Activated CD4-positive, CD25-positive, alpha-beta regulatory T cell treated with anti-CD3 and anti-CD28 coated beads, Interleukin-2, amount 50 U/mL, for 24 hours (primary cell): ENCODE measurements at regions not wholly inside any gene's neighbourhood (a gene's known extent, or its start where the extent isn't known, plus 50 kb on each side); places are given as distances from the start of the nearest gene placed in this dataset.
"Not testable (repeated sequence)": the region's sequence is repeated elsewhere in the genome, so short reads cannot be mapped to it uniquely, and the experiment has no call there.

Source experiments
- ATAC-seq, 2 donors: fragments of 150-1000 bp; cut with Tn5 transposase; one replicate each; pipeline ENCODE4 v1.10.0; 2021; ENCODE audit warnings: mild to moderate bottlenecking in 1 of 2, moderate library complexity in 1 of 2

DNA sequence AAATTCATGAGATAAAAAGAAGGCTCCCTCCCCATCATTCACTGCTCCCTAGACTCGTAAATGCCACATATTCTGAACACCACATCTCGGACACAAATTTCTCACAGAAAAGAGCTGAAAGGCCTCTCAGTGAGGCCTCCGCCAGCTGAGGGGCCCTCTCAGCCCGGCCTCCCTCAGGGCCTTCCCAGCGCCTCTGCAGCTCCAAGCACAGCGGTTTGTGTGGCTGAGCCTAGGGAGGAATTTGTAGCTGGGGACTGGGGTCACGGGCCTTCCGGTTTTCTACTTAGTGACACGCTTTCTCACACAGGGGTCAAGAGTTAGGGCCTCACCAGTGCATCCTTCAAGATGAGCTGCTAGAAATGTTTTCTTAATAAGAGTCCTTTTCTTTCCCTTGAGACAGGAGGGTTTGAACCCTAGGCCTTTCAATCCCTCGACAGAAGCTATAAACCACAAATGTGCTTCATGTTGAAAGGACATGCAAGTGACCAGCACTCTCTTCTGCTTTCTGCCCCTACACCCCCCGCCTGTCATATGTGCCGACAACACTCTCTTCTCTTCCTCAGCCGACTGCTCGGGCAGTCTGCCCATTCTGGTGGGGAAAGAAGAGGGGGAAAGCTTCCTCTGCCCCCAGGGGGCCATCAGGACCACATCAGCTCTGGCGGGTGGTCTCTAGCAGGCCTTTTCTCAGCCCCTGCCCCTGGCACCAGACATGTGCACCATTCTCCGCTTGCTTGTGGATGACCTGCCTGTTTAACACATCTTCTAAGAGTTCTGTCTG is 104.9 kb downstream of the CHIC2 start:
- no peak for ATAC-seq

DNA sequence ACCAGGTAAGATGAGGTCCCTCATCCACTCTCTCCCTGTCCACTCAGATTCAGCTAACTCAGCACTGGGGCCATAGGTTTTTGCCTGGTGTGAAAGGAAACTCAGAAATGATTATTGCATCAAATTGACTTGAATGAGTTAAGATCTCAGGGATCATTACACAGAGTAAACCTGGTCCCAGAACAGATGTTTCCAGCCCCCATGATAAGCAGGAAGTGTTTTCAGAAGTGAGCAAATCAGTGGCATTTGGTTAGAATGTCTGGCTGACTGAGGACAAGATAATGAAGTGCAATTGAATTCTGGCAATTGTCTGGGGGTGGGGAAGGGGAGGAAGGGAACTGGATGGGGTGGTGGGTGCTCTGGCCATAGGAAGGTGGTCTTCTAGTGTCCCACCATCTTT is 108.0 kb downstream of the CHIC2 start:
- ATAC-seq: no peak

DNA sequence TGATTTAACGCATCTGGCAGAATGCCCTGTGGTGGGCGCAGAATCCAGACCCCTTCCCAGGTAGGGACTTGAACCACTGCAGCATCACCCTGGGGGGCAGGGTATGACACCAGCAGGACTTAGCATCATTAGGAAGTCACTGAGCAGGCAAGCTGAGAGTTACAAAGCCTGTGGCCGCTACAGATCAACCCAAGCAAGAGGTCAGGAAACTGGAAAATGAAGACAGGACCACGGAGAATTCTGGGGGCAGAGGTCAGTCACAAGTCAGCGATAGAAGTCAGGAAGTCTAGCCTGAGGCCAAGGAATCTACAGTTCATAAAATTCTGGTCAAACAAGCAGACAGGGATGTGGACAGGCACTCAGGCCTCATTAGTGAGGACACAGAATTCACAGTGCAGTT is 108.4 kb downstream of the CHIC2 start:
- no peak for ATAC-seq

DNA sequence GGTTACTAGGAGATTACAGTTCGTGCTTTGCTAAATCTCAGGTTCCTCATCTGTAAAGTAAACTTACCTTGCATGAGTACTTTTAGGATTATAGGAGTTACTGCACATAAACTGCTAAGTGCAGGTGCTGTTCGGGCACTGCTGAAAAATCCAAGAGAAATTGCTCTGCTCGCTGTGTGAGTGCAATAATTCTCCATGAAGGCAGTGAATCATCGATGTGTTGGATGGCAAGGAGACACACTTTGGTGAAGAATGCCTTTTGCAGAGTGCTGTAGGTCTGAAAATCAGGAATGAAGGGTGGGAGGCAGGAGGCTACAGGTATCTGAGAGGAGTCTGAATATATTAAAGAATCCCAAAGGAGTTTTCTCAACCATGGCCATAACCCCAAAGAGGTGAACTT is 113.0 kb downstream of the CHIC2 start:
- no peak for ATAC-seq

DNA sequence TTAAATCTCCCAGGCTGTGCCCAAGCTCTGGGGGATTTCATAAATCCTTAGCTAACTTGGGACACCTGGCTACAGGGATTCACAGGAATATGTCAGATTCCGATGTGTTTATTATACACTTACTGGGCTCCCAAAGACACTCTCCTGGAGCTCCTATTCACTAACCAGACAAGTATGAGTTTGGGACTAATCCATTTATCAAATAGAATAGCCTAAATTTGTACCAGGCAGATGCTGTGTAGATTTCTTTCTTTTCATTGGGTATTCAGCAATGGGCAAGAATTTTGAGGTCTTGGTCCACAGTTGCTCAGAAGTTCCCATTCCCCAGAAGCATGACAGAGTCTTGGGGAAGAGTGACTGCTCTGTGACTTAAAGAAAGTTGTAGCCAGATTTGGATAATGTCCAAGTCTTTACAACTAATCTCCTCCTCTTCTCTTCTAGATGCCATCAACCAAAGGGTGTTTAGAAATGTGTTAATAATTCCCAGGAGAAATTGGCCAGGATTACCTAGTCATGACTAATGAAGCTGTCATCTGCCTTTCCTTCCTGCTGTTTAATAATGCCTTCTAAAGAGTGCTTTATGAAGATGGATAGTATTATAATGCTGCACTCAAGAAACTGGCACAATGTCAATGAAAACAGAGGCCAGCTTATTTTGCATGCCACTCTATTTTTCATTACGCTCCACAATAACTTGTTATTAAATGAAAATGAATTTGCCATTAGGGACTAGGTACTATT is 120.9 kb downstream of the CHIC2 start:
- ATAC-seq: no peak

DNA sequence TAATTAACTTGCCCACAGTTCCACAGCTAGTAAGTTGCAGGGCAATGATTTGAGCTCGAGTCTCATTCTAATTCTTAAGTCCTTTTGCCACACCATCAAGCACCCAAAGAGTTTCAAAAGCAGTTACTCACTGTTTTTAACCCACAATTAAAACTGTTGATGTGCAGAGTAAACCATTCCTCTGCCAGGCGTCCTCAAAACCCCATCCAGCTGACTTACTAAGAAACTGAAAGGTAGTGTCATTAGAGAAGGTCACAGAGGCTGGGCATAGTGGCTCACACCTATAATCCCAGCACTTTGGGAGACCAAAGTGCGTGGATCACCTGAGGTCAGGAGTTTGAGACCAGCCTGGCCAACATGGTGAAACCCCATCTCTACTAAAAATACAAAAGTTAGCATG is 121.7 kb downstream of the CHIC2 start:
- no peak for ATAC-seq

DNA sequence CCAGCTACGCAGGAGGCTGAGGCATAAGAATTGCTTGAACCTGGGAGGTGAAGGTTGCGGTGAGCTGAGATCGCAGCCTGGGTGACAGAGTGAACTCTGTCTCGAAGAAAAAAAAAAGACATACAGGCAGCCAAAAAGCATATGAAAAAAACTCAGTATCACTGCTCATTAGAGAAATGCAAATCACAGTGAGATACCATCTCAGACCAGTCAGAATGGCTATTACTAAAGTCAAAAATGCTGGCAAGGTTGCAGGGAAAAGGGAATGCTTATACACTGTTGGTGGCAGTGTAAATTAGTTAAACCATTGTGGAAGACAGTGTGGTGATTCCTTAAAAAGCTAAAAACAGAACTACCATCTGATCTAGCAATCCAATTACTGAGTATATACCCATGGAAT is 123.1 kb downstream of the CHIC2 start:
- ATAC-seq: no peak

DNA sequence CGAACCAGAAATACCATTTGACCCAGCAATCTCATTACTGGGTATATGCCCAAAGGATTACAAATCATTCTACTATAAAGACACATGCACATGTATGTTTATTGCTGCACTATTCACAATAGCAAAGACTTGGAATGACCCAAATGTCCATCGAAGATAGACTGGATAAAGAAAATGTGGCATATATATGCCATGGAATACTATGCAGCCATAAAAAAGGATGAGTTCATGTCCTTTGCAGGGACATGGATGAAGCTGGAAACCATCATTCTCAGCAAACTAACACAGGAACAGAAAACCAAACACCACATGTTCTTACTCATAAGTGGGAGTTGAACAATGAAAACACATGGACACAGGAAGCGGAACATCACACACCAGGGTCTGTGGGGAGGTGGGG is 124.5 kb downstream of the CHIC2 start:
- ATAC-seq: not testable (repeated sequence)

DNA sequence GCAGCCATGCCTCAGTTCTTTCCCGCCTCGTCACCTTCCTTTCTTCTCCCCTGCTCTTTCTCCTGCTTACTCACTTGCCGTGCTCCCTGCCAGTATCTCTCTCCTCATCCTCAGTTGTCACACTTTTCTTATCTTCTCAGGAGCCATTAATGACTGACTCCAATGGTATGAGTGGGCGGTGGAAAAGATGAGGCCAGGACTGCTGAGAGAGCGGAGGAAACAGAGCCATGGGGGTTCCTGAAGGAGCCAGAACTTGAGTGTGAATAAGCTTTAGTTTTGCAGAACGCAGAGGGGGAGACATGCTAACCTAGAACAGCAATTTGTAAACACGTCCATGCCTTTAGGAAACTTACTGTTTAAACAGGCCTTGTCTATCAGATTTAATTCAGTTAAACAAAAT is 126.5 kb downstream of the CHIC2 start:
- ATAC-seq: no peak

DNA sequence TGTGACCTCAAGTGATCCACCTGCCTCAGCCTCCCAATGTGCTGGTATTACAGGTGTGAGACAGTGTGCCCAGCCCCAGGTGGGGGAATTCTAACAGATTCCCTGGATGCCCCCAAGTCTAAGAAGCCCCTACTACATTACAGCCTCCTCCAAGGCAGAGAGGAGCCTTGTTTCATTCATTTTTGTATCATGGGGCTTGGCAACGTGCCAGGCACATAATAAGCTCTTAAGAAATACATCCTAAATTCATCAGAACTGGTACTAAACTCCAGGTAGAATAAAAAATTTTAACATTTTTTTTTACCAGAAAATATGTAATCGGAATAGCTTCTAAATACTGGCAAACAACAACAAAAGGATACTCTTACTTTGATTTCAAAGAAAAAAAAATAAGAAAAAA is 127.1 kb downstream of the CHIC2 start:
- ATAC-seq: no peak

DNA sequence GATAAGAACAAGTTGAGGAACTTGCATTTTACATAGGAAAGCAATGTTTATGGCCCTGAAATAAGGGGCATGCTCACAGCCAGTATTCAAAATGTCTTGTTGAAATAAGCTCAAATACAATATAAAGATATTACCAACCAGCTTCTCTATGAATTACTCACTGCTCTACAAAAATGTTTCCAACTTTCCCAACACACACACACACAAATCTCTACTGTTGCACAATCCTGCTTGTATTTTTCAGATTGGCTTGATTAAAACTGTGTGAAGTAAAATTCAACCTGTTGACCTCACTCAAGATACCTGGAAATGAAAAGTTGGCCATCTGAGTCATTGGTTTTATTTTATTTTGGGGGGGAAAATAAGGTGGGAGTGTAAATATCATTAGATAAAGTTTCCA is 128.6 kb downstream of the CHIC2 start:
- no peak for ATAC-seq

DNA sequence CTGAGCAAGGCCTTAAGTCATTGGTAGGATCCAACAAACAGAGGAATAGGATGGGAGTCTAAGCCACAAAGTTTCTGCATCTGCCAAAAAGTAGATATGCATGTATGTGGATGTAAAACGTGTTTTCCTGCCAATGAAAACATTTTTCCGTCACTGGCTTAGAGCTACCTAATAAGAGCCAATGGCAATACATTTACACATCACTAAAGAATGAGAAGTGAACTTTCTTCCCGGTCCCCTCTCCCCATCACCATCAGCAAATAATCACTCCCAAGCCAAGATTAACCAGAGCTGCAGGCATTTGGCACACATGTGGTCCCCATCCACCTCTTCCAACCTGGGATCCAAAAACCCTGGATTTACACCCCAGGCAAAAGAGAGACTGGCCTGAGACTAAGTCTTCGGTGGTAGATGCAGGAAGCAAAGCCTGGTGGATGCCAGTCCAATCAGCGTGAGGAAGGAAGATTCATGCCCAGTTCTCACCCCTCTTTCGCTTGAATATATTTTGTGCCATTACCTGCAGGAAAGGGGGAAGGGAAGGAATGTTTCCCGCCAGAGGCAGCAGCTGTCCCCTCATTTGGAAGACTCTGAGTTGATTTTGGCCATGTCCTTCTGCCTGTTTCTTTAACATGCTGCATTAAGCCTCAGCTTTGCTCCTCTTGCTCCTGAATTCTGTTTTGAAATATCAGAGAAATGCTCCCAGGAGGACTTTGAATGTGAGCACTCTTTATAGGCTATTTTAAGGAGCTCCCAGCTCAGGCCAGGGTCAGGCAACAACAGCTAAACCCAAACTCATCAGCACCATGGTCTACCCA is 131.4 kb downstream of the CHIC2 start:
- ATAC-seq: no peak

DNA sequence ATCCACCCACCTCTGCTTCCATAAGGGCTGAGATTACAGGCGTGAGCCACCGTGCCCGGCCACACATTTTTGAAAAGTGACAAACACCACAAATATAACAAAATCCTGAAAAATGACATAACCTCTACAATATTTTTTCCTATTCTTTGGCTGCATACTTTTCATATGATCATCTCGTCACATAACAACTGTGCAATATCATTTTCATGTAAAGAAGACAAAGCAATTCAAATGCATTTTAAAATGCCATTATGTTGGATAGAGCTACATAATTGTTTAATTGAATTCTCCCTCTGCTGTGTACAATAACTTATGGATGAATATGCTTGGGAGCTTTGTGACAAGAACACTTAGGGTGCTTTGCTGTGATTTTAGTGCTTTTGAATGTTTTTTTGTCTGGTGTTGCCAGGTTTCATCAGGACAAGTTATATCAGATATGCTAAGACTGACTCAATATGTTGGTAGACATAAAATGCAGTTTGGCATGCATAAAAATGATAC is 132.9 kb downstream of the CHIC2 start:
- no peak for ATAC-seq

DNA sequence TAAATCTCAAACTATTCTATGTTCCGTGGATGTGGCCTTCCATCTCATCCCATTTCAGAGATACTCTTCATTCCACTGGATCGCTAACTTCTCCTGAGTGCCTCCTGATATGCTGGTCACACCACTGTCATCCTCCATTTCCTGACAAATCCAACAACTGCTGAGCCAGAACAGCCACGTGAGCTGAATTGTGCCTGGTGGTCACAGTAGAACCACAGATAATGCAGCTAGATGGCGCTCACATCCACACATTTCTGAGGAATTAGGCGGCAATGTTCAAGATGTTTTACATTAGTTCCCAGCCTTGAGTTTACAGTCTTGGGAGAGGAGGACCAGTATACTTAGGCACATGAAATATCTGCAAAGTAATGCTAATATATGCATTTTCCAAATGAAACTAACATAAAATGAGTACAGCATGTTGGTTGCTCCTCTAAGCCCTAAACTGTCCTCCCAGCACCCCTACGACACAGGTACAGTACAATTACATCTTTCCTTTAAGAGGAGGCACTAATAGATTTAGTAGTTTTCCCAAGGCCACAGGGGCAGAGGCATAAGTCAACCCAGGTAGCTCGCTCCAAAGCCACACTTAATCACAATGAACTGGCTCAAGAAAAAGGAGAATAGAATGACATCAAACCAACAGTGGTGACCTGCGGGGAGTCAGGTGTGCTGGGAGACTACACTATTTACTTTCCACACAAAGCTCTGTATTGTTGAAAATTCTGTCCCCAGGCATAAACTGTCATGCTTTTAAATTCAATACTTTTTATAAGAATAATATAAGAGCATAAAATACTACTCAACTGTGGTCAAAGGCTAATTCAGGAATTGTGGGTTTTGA is 134.2 kb downstream of the CHIC2 start:
- ATAC-seq: peak; percentile 53 to 56

DNA sequence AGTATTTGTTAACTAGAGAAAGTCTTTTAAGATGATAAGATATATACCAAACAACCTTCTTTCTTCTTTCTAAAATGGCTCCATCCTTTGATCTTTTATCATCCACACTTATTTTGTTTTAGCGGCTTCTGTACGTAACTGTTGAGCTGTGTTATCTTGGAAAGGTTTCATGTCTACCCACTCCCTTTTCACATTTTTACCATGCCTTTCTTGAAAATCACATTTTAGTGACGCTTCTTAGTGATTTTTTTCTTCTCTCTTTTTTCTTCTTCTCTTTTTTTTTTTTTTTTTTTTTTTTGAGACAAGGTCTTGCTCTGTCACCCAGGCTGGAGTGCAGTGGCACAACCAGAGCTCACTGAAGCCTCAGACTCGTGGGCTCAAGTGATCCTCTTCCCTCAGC is 135.1 kb downstream of the CHIC2 start:
- no peak for ATAC-seq

DNA sequence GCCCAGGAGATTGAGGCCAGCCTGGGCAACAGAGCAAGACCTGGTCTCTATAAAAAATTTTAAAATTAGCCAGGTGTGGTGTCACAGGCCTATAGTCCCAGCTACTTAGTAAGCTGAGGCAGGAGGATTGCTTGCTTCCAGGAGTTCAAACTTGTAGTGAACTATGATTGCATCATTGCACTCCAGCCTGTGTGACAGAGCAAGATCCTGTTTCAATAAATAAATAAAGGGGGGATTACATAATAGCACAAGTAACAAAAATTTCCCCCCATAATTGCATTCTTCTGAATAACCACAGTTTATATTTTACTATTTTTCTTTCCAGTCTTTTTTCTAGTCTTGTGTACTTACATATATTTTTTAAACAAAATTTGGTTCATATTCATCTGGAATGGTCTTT is 135.6 kb downstream of the CHIC2 start:
- no peak for ATAC-seq

DNA sequence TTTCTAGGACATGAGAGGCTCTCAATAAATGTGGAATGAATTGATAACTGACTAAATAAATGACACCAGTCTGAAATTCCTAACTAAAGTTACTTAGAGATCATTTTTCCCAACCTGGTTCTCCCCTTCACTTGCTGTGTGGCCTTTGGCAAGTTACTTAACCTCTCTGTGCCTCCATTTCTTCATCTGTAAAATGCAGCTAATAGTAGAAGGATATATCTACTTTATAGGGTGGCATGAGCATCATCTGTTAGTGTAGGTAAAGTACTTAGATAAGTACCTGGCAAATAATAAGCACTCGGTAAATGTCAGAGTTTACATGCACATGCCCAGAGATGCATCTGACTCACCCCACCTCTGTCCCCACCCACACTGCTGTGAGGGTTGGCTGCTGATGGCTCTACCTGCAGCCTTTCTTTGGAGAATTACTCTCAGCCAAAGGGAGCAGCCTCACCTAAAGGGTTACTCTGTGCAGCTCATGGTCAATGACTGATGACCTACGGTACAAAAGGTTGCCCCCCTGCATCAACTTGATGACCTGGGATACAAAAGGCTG is 139.3 kb downstream of the CHIC2 start:
- ATAC-seq: no peak

DNA sequence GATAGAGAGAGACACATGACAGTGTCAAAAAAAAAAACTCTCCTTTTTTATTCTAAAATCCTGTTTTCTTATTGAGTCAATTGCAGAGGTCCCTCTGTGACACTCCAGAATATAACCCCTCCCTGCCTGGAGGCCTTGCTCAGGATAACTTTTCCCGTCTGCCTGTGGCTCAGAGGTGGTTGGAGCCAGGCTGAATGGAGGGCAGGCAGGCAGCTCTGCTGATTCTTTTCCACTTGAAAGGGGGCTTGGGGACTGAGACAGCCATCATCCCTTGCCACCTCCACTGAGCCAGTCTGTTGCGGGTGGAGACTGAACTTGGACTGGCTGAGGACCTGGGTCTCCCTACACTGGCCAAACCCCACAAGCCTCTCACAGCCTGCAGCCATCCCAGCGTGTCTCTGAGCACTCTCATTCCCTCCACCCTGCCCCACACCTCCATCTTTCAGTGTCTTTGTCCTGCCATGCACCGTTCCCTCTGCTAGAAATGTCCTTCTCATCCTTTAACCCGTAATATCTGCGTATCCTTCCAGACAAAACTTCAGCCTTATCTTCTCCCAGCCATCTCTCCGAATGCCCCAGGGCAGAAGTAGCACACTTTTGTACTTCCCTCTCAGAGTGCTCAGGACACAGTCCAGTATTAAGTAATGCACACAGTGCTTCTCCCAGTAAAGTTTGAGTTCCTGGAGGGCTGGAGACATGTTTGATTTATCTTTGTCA is 139.9 kb downstream of the CHIC2 start:
- no peak for ATAC-seq

DNA sequence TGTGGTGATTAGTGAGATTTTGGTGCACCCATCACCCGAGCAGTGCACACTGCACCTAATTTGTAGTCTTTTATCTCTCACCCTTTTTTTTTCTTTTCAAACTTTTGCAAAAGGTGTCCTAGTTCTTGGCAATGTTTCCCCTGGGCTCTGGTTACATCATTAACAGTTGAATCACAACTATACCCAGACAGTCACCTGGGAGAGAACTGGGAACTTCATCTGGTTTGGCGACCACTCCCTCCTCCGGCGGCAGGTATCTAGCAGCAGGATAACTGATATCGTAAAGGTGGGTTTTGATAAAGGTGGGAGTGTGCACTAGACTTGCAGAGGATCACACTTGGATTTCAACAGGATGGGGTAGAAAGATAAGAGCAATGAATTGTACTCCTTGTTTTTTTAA is 140.5 kb downstream of the CHIC2 start:
- no peak for ATAC-seq

DNA sequence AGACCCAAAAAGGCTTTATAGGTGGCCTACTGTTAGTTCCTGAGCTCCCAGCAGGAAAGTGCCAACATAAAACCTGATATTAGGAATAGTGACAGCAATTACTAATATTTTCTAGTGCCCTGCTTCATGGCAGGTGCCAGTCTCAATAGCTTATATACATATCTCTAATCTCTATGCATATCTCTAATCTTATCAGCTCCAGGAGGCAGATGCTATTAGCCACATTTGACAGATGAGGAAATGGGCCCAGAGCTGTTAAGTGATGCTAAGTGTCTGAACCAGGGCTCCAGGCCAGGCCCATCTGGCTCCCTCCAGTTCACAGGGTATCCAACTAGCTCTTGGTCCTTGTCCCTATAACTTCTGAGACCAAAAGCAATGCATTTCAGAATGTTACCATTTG is 142.5 kb downstream of the CHIC2 start:
- ATAC-seq: no peak

DNA sequence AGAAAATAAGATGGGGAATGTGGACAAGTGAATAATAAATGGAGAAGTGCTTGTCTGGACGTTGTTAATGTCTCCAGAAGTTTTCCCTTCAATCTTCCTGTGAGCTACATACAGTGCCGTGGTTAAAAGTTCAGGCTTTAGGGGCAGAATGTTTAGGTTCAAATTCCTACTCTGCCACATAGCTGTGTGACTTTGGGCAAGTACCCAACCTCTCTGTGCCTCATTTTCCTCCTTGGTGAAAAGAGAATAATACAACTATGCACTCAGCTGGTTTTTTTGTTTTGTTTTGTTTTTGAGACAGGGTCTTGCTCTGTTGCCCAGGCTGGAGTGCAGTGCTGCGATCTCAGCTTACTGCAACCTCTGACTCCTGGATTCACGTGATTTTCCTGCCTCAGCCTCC is 143.5 kb downstream of the CHIC2 start:
- ATAC-seq: no peak

DNA sequence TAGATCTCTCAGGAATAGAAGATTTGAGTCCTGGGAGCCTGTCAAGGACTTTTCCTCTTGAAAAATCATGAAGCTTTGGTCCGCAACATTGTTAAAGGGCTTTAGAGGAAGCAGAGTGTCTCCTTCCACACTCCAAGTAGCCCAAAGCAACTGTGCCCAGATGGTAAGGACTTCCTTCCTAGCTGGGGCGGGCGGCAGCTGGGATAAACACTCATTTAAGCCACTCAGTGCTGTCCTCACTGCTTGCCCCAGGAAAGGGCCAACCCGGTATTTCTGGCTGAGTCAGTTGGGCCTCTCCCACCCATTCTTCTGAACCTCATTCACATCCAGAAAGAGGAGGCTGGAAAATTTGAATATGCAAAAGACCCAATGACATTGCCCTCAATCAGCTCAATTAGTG is 144.3 kb downstream of the CHIC2 start:
- no peak for ATAC-seq
